ENCODE measurements at regions not wholly inside any gene's neighbourhood (a gene's known extent, or its start where the extent isn't known, plus 50 kb on each side); places are given as distances from the start of the nearest gene placed in this dataset.
"Not testable (repeated sequence)": the region's sequence is repeated elsewhere in the genome, so short reads cannot be mapped to it uniquely, and the experiment has no call there.

- TF ChIP-seq, protein P1, sequence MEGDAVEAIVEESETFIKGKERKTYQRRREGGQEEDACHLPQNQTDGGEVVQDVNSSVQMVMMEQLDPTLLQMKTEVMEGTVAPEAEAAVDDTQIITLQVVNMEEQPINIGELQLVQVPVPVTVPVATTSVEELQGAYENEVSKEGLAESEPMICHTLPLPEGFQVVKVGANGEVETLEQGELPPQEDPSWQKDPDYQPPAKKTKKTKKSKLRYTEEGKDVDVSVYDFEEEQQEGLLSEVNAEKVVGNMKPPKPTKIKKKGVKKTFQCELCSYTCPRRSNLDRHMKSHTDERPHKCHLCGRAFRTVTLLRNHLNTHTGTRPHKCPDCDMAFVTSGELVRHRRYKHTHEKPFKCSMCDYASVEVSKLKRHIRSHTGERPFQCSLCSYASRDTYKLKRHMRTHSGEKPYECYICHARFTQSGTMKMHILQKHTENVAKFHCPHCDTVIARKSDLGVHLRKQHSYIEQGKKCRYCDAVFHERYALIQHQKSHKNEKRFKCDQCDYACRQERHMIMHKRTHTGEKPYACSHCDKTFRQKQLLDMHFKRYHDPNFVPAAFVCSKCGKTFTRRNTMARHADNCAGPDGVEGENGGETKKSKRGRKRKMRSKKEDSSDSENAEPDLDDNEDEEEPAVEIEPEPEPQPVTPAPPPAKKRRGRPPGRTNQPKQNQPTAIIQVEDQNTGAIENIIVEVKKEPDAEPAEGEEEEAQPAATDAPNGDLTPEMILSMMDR (IDR thresholded peaks at IDR 0.05): not testable (repeated sequence)
- not testable (repeated sequence) for TF ChIP-seq POLR2A (IDR thresholded peaks at IDR 0.05)
Measured at GRCh38 chr5:12574298-12575093, 670.2 kb upstream of the CTNND2 start.

Data from Peyer's patch (tissue), 4 donors.